NCI-H748 treated with DMSO at 0.1 percent for 48 hours (cell line): ENCODE measurements at regions not wholly inside any gene's neighbourhood (a gene's known extent, or its start where the extent isn't known, plus 50 kb on each side); places are given as distances from the start of the nearest gene placed in this dataset.
"Not testable (repeated sequence)": the region's sequence is repeated elsewhere in the genome, so short reads cannot be mapped to it uniquely, and the experiment has no call there.

Source experiments
- DNase-seq: peaks from one replicate; lab custom pipeline; 2025; lab: John Stamatoyannopoulos, UW

- no peak for DNase-seq
Measured at GRCh38 chr10:35986756-35987502, 344.8 kb upstream of the FZD8 start.

- DNase-seq = no peak
Measured at GRCh38 chr10:35979116-35979515, 337.0 kb upstream of the FZD8 start.

- DNase-seq = peak; percentile 88
Measured at GRCh38 chr10:35973912-35974591, 332.0 kb upstream of the FZD8 start.

- DNase-seq = no peak
Measured at GRCh38 chr10:35972275-35972674, 330.2 kb upstream of the FZD8 start.

- DNase-seq = no peak
Measured at GRCh38 chr10:35971397-35971796, 329.3 kb upstream of the FZD8 start.

- no peak for DNase-seq
Measured at GRCh38 chr10:35963685-35964084, 321.6 kb upstream of the FZD8 start.

- DNase-seq = no peak
Measured at GRCh38 chr10:35961501-35961900, 319.4 kb upstream of the FZD8 start.

GRCh38 chr10:35959252-35959651 lies 317.2 kb upstream of the FZD8 start:
- DNase-seq = no peak

GRCh38 chr10:35958609-35959008 lies 316.5 kb upstream of the FZD8 start:
- not testable (repeated sequence) for DNase-seq

- no peak for DNase-seq
Measured at GRCh38 chr10:35950701-35951100, 308.6 kb upstream of the FZD8 start.

GRCh38 chr10:35950226-35950625 lies 308.1 kb upstream of the FZD8 start:
- no peak for DNase-seq

GRCh38 chr10:35949811-35950211 lies 307.7 kb upstream of the FZD8 start:
- no peak for DNase-seq

GRCh38 chr10:35946556-35946955 lies 304.5 kb upstream of the FZD8 start:
- DNase-seq = no peak

- DNase-seq = no peak
Measured at GRCh38 chr10:35942057-35942456, 300.0 kb upstream of the FZD8 start.

GRCh38 chr10:35940141-35941041 lies 298.3 kb upstream of the FZD8 start:
- DNase-seq = peak; percentile 82

- no peak for DNase-seq
Measured at GRCh38 chr10:35938160-35938559, 296.1 kb upstream of the FZD8 start.

- DNase-seq = no peak
Measured at GRCh38 chr10:35937546-35937945, 295.4 kb upstream of the FZD8 start.

GRCh38 chr10:35934642-35934995 lies 292.5 kb upstream of the FZD8 start:
- peak; percentile 41 for DNase-seq

- DNase-seq = no peak
Measured at GRCh38 chr10:35933940-35934641, 292.0 kb upstream of the FZD8 start.

GRCh38 chr10:35933491-35933890 lies 291.4 kb upstream of the FZD8 start:
- DNase-seq = no peak

- not testable (repeated sequence) for DNase-seq
Measured at GRCh38 chr10:35929962-35930361, 287.9 kb upstream of the FZD8 start.

GRCh38 chr10:35928748-35929147 lies 286.7 kb upstream of the FZD8 start:
- no peak for DNase-seq
